GM23248 (cell line): ENCODE measurements at regions not wholly inside any gene's neighbourhood (a gene's known extent, or its start where the extent isn't known, plus 50 kb on each side); places are given as distances from the start of the nearest gene placed in this dataset.

Source experiments
- DNase-seq: peaks from one replicate; pipeline ENCODE4 v3.0.0-alpha.2; 2015
- H2AFZ ChIP-seq: fragments of 200-600 bp; sonication (generic); 2 replicates; pipeline ENCODE4 v1.6.1; 2016; ENCODE audit warnings: antibody characterized with exemption
- H3F3A ChIP-seq: fragments of 200-600 bp; sonication (generic); 2 replicates; pipeline ENCODE4 v1.6.1; 2016; ENCODE audit warnings: mild to moderate bottlenecking, antibody characterized with exemption, mixed run types; ENCODE audit not compliant: insufficient read depth
- H3K27ac ChIP-seq: fragments of 200-600 bp; sonication (generic); 2 replicates; pipeline ENCODE4 v1.5.1; 2016; ENCODE audit warnings: mild to moderate bottlenecking
- H3K27me3 ChIP-seq: fragments of 200-600 bp; sonication (generic); replicated peaks from 2 replicates; pipeline ENCODE4 v1.6.1; 2016; ENCODE audit warnings: mild to moderate bottlenecking; ENCODE audit not compliant: insufficient read depth
- H3K36me3 ChIP-seq: fragments of 200-600 bp; sonication (generic); 2 replicates; pipeline ENCODE4 v1.6.1; 2016; ENCODE audit warnings: low read depth, mild to moderate bottlenecking
- H3K4me1 ChIP-seq: fragments of 200-600 bp; sonication (generic); 2 replicates; pipeline ENCODE4 v1.6.1; 2016; ENCODE audit warnings: mild to moderate bottlenecking; ENCODE audit not compliant: insufficient read depth
- H3K4me2 ChIP-seq: fragments of 200-600 bp; sonication (generic); one replicate; pipeline ENCODE4 v1.6.1; 2016; ENCODE audit warnings: mild to moderate bottlenecking; ENCODE audit not compliant: unreplicated experiment
- H3K4me3 ChIP-seq: fragments of 200-600 bp; sonication (generic); 2 replicates; pipeline ENCODE4 v1.5.1; 2016; ENCODE audit warnings: mild to moderate bottlenecking
- H3K79me2 ChIP-seq: fragments of 200-600 bp; sonication (generic); 2 replicates; pipeline ENCODE4 v1.6.1; 2016; ENCODE audit warnings: mild to moderate bottlenecking; ENCODE audit not compliant: insufficient read depth
- H3K9ac ChIP-seq: fragments of 200-600 bp; sonication (generic); 2 replicates; pipeline ENCODE4 v1.6.1; 2016; ENCODE audit warnings: mild to moderate bottlenecking
- H3K9me2 ChIP-seq: fragments of 200-600 bp; sonication (generic); 2 replicates; pipeline ENCODE4 v1.6.1; 2016; ENCODE audit warnings: mixed run types, mild to moderate bottlenecking, moderate library complexity; ENCODE audit not compliant: insufficient read depth
- H3K9me3 ChIP-seq: fragments of 200-600 bp; sonication (generic); one replicate; pipeline ENCODE4 v1.6.1; 2017; ENCODE audit warnings: low read depth
- H4K20me1 ChIP-seq: fragments of 200-600 bp; sonication (generic); 2 replicates; pipeline ENCODE4 v1.6.0; 2016; ENCODE audit not compliant: insufficient read depth
- EZH2 ChIP-seq: fragments of 200-600 bp; sonication (generic); IDR thresholded peaks from 2 replicates; pipeline ENCODE4 v1.6.1; 2018; ENCODE audit warnings: antibody characterized with exemption, mild to moderate bottlenecking; ENCODE audit not compliant: insufficient read depth, poor library complexity, severe bottlenecking
- EZH2phosphoT487 ChIP-seq: fragments of 200-600 bp; sonication (generic); IDR thresholded peaks from 2 replicates; pipeline ENCODE4 v1.6.1; 2018; ENCODE audit warnings: antibody characterized with exemption, moderate library complexity, mild to moderate bottlenecking, low read depth; ENCODE audit not compliant: insufficient read depth
- WGBS, 2 experiments: methylation state at CpG; one replicate each; pipeline ENCODE4 v1.1.6; 2015 to 2017; ENCODE audit warnings: low lambda C conversion rate in 2 of 2, low coverage in 1 of 2; ENCODE audit errors: missing lambda C conversion rate in 2 of 2; 5-methylcytosine and 5-hydroxymethylcytosine counted together
- in situ Hi-C: fragments of 300-500 bp; cut with MboI; formaldehyde crosslinking; loops from 2 replicates; pipeline ENCODE4 v1.15.0; 2020

GRCh38 chr9:95733741-95734666 lies 141.5 kb upstream of the ERCC6L2 start:
- Histone ChIP-seq H3K27ac (no peak overlapping the region), H3K27me3 (peaks cover 9% of the 10 kb centered on the region; the same call in 1 of the 2 replicates), H3K9ac (no peak overlapping the region), H2AFZ (no peak overlapping the region), H3F3A (no peaks in the 10 kb centered on the region), H3K36me3 (no peaks in the 10 kb centered on the region), H3K4me1 (no peaks in the 10 kb centered on the region), H3K9me3 (no peaks in the 10 kb centered on the region), H3K9me2 (no peaks in the 10 kb centered on the region), H4K20me1 (no peaks in the 10 kb centered on the region), H3K4me3 (no peak overlapping the region), H3K79me2 (no peaks in the 10 kb centered on the region), H3K4me2 (no peak overlapping the region)
- in situ Hi-C loops, result loop anchor here (25.0 kb wide), 1 partner anchor 478 kb away; no protein-coding TSS in a partner anchor
- DNase-seq, result no peak
- 53% methylated on average over 12 of the region's 12 CpGs for WGBS, 2 experiments
- TF ChIP-seq EZH2 (no peak), EZH2phosphoT487 (no peak)

GRCh38 chr9:95732802-95733688 lies 142.4 kb upstream of the ERCC6L2 start:
- Histone ChIP-seq H3K36me3 (no peaks in the 10 kb centered on the region), H2AFZ (no peak overlapping the region), H3K4me2 (no peak overlapping the region), H3K9me2 (no peaks in the 10 kb centered on the region), H3F3A (no peaks in the 10 kb centered on the region), H3K4me3 (no peak overlapping the region), H3K9ac (no peak overlapping the region), H3K27ac (no peak overlapping the region), H3K4me1 (no peaks in the 10 kb centered on the region), H3K79me2 (no peaks in the 10 kb centered on the region), H4K20me1 (no peaks in the 10 kb centered on the region), H3K27me3 (peaks cover 9% of the 10 kb centered on the region; the same call in 1 of the 2 replicates), H3K9me3 (no peaks in the 10 kb centered on the region)
- WGBS, 2 experiments, result 36 to 43% methylated on average over 6 of the region's 6 CpGs
- DNase-seq, result no peak
- TF ChIP-seq EZH2phosphoT487, result no peak
- TF ChIP-seq EZH2, result no peak
- in situ Hi-C loops, result loop anchor here (25.0 kb wide), 1 partner anchor 479 kb away; no protein-coding TSS in a partner anchor

GRCh38 chr9:95731876-95732275 lies 143.6 kb upstream of the ERCC6L2 start:
- in situ Hi-C loops, result loop anchor here (25.0 kb wide), 1 partner anchor 480 kb away; no protein-coding TSS in a partner anchor
- Histone ChIP-seq H3K9ac (no peak overlapping the region), H3K79me2 (no peaks in the 10 kb centered on the region), H3K27ac (no peak overlapping the region), H3K4me3 (no peak overlapping the region), H3K4me1 (no peaks in the 10 kb centered on the region), H3K9me3 (no peaks in the 10 kb centered on the region), H3K4me2 (no peak overlapping the region), H3K36me3 (no peaks in the 10 kb centered on the region), H2AFZ (no peak overlapping the region), H3K9me2 (no peaks in the 10 kb centered on the region), H4K20me1 (no peaks in the 10 kb centered on the region), H3F3A (no peaks in the 10 kb centered on the region), H3K27me3 (peaks cover 9% of the 10 kb centered on the region; the same call in 1 of the 2 replicates)
- no peak for DNase-seq
- 53 to 59% methylated on average over 3 of the region's 3 CpGs for WGBS, 2 experiments
- TF ChIP-seq EZH2phosphoT487, result no peak
- no peak for TF ChIP-seq EZH2
